ENCODE measurements at regions not wholly inside any gene's neighbourhood (a gene's known extent, or its start where the extent isn't known, plus 50 kb on each side); places are given as distances from the start of the nearest gene placed in this dataset.

- TF ChIP-seq POLR2AphosphoS5 (IDR thresholded peaks at IDR 0.05) (no peak), EP300 (IDR thresholded peaks at IDR 0.05) (no peak), POLR2A (IDR thresholded peaks at IDR 0.05; ENCODE audit: low read depth) (no peak), CTCF (IDR thresholded peaks at IDR 0.05) (no peak)
- Histone ChIP-seq H3K4me3 (no peak overlapping the region), H3K27ac (replicated peaks in 1 of 4) (no peak overlapping the region), H3K27me3 (no peaks in the 10 kb centered on the region), H3K36me3 (no peaks in the 10 kb centered on the region), H3K4me1 (no peaks in the 10 kb centered on the region), H3K9me3 (no peaks in the 10 kb centered on the region)
- 49% methylated on average over 3 of the region's 3 CpGs for WGBS
- intact Hi-C loops (cut with DNase I): no loop called here
- peak; percentile 45 for DNase-seq (ENCODE audit: extremely low spot score)
These were observed 435.6 kb downstream of the CCSER2 start for GRCh38 chr10:84763965-84764364.

- intact Hi-C loops (cut with DNase I): no loop called here
- DNase-seq (ENCODE audit: extremely low spot score): peak; percentile 55
- no peaks in the 10 kb centered on the region for H3K4me1 ChIP-seq
- H3K9me3 ChIP-seq: no peaks in the 10 kb centered on the region
- no peak overlapping the region for H3K4me3 ChIP-seq
- 86% methylated on average over 2 of the region's 2 CpGs for WGBS
- no peak overlapping the region for H3K27ac ChIP-seq (replicated peaks in 1 of 4)
- no peaks in the 10 kb centered on the region for H3K27me3 ChIP-seq
- TF ChIP-seq POLR2A (IDR thresholded peaks at IDR 0.05; ENCODE audit: low read depth) (no peak), CTCF (IDR thresholded peaks at IDR 0.05) (no peak), POLR2AphosphoS5 (IDR thresholded peaks at IDR 0.05) (no peak)
- no peaks in the 10 kb centered on the region for H3K36me3 ChIP-seq
These were observed 436.7 kb downstream of the CCSER2 start for GRCh38 chr10:84765086-84765485.

- H3K27me3 ChIP-seq: no peaks in the 10 kb centered on the region
- no peak overlapping the region for H3K27ac ChIP-seq (replicated peaks in 1 of 4)
- no peak overlapping the region for H3K4me3 ChIP-seq
- TF ChIP-seq EP300 (IDR thresholded peaks at IDR 0.05) (no peak), POLR2A (IDR thresholded peaks at IDR 0.05; ENCODE audit: low read depth) (no peak), POLR2AphosphoS5 (IDR thresholded peaks at IDR 0.05) (no peak), CTCF (IDR thresholded peaks at IDR 0.05) (no peak)
- no peaks in the 10 kb centered on the region for H3K36me3 ChIP-seq
- H3K4me1 ChIP-seq: no peaks in the 10 kb centered on the region
- no peaks in the 10 kb centered on the region for H3K9me3 ChIP-seq
- DNase-seq (ENCODE audit: extremely low spot score): no peak
- intact Hi-C loops (cut with DNase I): no loop called here
These were observed 437.3 kb downstream of the CCSER2 start for GRCh38 chr10:84765656-84766055.

- Histone ChIP-seq H3K4me3 (no peak overlapping the region), H3K36me3 (no peaks in the 10 kb centered on the region), H3K27ac (replicated peaks in 1 of 4) (no peak overlapping the region), H3K27me3 (no peaks in the 10 kb centered on the region), H3K9me3 (no peaks in the 10 kb centered on the region), H3K4me1 (no peaks in the 10 kb centered on the region)
- DNase-seq (ENCODE audit: extremely low spot score): peak; percentile 91
- 96% methylated on average over 13 of the region's 13 CpGs for WGBS
- intact Hi-C loops (cut with DNase I): no loop called here
- TF ChIP-seq CTCF (IDR thresholded peaks at IDR 0.05) (no peak), POLR2A (IDR thresholded peaks at IDR 0.05; ENCODE audit: low read depth) (no peak), POLR2AphosphoS5 (IDR thresholded peaks at IDR 0.05) (no peak), EP300 (IDR thresholded peaks at IDR 0.05) (no peak)
These were observed 438.5 kb downstream of the CCSER2 start for GRCh38 chr10:84766923-84767322.

GRCh38 chr10:84768132-84768531 lies 439.7 kb downstream of the CCSER2 start:
- Histone ChIP-seq H3K4me1 (no peaks in the 10 kb centered on the region), H3K36me3 (no peaks in the 10 kb centered on the region), H3K9me3 (no peaks in the 10 kb centered on the region), H3K4me3 (no peak overlapping the region), H3K27ac (replicated peaks in 1 of 4) (no peak overlapping the region), H3K27me3 (no peaks in the 10 kb centered on the region)
- peak; percentile 42 for DNase-seq (ENCODE audit: extremely low spot score)
- no peak for TF ChIP-seq POLR2A (IDR thresholded peaks at IDR 0.05; ENCODE audit: low read depth)
- TF ChIP-seq POLR2AphosphoS5 (IDR thresholded peaks at IDR 0.05): no peak
- TF ChIP-seq CTCF (IDR thresholded peaks at IDR 0.05): no peak
- TF ChIP-seq EP300 (IDR thresholded peaks at IDR 0.05): no peak
- intact Hi-C loops (cut with DNase I): no loop called here
- 77% methylated on average over 4 of the region's 4 CpGs for whole genome bisulfite sequencing
